HG03066 (cell line): ENCODE measurements at regions not wholly inside any gene's neighbourhood (a gene's known extent, or its start where the extent isn't known, plus 50 kb on each side); places are given as distances from the start of the nearest gene placed in this dataset.

Experiments used
- ATAC-seq: cut with Tn5 transposase; IDR thresholded peaks from one replicate; pipeline ENCODE4 v1.9.1; 2021; ENCODE audit warnings: low read depth; ENCODE audit not compliant: unreplicated experiment

DNA sequence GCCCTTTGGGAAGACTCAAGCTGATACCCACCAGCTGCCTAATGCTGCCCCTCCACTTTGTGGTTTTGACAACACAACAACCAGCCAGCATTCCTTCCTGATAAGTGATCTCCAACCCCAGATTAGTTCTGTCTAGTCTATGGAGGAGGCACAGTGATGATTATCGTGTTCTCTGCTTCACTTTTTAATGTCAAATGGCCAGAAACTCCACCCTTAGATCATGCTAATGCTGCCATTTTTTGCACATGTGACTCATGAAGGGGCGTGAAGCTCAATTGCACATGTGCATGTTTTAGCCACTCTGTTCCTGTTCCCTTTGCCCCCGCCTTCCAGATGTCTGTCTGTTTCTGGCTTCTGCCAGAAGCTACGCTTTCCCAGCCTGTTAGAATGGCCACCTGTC lies 199.8 kb downstream of the COG6 start:
- ATAC-seq: no peak

DNA sequence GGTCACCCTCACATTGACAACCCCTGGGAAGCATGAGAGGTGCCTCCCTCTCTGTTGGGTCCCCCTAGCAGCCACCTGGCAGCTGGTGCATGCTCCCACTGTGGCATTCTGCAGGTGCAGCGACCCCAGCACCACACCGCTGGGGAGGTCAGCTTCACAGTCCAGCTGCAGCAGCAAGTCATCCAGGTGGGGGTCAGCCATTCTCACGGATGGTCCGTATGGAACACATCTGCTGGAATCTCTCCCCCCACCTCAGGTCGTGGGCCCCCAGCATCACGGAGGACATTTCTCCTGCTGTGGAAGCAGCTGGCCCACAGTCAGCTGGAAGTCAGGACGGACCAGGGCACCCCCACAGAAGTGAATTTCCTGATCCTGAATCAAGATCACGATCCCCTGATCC lies 201.3 kb downstream of the COG6 start:
- ATAC-seq: no peak

DNA sequence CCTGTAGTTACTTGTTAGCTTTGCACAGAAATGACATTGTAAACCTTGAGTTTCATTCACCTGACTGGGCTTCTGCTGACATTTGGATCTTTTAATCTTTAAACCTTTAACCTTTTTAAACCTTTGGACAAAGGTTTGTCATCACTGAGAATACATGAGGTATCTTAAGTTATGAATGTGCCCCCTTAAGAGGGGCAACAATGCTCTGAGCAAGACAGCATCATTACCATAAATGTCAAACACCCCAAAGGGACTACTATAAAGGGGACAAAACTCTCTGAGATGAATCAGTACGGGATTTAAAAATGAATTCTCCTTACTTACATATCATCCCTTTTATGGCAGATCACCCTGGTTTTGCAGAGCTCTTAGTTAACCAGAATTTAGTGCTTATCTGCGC lies 203.3 kb downstream of the COG6 start:
- ATAC-seq: no peak

DNA sequence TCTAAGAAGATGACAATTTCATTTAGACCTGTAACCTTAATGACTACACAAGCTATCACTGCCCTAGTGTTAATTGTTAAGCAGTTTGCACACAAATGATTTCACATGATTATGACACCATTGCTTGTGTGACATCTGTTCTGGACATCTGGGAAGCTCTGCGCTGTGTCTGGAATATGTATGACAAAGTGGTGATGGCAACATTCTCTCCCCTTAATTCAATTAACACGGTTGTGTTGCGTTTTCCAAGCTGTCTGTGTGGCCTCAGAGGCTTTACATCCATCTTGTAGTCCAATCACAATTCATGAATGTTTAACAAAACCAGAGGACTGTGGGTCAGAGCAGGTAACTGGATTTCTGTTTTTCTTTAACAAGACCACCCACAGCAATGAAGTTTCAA lies 204.4 kb downstream of the COG6 start:
- ATAC-seq: no peak

DNA sequence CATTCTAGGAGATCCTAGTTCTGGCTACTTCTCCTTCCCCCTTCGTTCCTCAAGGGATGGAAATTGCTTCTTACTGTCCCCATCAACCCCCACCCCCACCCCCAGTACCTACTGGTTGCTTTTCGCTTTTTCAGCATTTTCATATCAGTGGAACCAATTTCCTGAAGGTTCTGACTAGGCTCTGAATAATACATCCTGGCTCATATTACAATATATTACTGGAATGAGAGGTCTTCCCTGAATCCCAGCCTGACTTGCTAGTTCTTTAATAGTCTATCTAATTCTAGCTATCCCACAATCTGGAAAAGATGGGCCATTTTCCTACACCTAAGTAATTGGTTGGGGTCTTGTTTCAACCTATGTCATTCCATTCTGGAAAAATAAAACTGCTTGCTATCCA lies 207.4 kb downstream of the COG6 start:
- ATAC-seq: no peak

DNA sequence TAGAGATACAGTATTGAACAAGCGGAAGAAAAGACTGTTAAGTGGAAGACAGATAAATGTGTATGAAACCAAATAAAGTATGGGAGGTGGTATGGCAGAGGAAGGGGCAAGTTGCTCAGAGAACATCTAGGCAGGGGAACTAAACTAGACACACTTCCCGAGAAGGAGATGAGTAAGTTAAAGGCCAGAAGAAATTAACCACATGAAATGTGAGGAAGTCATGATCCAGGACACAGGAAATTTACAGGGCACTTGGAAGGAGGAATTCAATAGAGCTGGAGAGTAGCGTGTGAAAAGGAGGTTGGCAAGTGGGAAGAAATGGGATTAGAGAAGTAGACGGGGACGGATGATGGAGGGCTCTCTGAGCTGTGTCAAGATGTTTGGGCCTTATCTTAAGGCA lies 208.8 kb downstream of the COG6 start:
- no peak for ATAC-seq

DNA sequence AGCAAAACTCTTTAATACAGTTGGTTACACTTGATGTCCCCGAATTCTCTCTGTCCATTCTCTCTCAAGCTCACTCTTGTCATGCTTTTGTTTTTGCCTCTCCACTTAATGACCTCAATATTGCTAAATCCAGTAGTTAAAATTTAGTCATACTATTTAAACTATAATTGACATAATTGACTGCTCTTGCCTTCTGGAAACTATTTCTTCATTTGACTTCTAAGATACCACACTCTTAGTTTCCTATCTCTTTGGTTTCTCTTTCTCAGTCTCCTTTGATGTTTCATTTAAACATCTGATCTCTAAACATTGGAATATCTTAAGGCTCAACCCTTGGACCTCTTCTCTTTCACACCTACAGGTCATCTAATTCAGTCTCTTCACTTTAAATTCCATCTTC lies 211.3 kb downstream of the COG6 start:
- ATAC-seq: no peak

DNA sequence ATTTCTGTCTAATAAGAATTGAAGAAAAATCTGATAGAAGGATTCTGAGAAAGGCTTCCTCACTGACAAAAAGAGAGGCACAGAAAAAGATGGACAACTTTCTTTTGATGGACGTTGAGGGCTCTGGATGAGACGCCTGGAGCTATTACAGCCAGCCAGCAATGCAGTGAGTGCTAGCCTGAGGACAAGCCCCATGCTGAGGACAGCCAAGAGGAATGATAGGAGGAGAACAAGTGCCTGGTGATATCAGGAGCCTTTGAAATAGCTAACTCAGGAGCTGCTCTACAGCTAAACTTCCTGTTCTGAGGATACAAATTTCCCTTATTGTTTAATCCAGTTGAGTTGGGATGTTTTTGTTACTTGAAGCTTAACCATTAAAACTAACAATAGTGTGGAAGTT lies 212.3 kb downstream of the COG6 start:
- ATAC-seq: no peak

DNA sequence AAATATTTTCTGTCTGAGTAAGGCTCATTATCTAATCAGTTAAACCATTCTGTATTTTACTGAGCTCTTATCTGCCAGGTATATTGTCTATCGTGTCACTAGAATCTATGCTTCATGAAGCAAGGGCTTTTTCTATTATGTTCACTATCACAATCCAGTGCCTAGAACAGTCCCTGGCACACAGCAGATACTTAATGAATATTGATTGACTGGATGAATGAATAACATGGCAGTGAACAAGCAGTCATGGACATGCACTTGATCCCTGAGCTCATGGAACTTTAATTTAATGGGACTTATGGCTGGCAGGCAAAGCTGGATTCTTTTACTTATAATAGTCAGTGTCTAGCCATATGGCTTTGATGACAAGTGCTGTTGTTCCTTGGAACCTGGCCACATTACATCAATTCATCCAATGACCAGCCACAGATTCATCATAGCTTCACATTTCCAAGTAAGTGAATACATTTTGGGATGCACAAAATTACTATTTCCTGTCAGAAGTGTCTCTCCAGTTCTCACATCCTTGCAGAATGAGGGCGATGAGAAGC lies 214.8 kb downstream of the COG6 start:
- ATAC-seq: no peak

DNA sequence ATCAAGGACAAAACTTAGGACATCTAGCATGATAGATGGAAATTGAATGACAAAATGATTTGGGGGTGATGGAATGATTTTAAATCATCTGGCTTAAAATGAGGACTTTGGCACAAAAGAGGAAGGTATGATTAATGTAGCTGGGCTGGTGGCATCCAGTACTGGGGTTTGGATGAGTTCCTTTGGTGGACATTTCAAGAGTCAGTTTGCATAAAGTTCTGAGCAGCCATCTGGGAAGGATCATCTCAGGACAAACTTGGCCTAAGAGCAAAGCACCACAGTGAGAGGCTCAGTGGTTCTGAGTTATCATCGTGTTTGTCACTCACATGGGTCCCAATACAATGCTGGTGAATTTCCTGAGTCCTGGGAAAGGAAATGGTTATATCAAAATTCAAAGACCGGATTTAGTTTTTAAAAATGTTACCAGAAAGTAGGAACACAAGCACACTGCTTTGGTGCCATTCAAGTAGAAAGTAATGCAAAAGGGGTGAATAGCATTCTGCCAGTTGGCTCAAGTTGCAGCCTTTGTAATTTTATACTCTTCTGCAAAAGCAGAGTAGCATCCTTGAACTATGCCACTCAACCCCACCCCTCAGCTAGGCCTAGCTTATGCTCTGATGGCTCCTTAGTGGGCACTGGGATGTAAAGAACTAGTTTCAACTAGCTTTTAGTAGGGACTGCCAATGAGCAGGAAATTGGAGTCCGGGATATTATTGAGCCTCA lies 219.0 kb downstream of the COG6 start:
- ATAC-seq: no peak

DNA sequence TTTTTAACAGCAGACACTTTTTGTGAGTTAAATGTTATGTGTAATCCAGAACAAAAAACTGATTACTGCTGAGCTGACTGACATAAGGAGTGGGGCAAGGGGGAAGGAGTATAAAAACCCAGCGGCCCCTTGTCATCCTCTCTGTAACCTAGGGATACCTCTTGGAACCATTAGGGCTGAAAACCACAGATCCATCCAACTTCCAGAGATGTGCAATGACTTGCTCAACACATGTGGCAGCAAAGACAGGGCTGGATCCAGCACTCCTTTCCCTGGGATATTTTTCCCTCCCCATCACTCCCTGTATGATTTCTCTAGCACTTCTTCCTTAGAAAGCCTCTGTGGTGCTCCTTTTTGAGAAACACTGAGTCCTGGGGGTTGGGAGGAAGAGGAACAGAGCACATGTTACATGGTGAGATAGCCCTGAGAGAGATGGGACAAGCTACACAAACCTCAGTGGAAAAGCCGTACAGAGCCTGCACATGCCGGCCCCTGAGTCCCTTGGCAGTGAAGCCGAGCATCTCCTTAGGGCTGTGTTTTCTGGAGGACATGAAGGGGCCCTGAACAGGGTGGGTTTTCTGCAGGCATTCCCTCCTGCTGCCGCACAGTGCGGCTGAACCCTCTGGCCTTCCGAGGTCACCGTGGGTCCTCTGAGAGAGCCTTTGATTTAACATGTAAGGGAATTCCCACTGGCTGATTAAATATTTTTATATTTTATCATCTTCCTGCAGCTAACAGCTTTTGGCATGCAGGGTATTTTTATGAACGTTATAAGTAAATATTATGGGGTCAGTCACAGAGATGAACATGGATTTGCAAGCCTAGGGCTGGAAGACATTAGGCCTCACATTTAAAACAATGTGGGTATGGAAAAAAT lies 219.9 kb downstream of the COG6 start:
- ATAC-seq: no peak

DNA sequence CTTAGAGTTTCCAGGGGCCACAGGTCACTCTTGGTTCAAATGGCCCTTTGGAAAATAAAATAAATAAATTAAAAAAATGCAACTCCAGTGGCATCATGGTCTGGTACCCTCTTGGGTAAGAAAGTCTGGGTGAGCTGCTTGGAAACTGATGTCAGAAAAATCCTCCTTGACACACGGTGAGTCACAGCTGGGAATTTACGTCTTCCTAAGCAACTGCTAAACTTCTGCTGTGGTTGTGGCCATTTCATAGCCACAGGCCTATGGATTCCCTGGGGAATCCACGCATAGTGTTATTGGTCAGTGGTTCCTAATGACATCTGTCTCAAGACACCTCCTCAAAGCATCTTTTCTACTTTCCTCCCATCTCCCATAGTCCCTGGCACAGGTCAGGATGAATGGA lies 220.8 kb downstream of the COG6 start:
- no peak for ATAC-seq

DNA sequence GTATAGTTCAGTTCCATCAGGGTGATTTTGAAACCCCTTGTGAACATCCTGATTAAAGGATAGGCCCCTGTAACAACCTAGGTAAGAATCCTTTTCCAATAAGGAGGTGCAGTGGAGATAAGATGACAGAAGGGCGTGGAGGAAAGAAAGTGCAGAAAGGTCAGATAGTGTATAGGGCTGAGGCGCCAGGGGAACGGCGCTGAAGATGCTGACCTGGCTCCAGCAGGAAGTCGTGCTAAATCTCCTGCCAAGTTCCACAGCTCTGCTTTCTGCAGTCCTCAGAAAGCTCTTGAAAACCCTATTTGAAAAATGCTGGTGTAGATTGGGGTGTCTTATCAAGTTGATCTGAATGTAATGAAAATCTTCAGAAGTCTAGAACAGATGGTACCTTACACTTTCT lies 221.7 kb downstream of the COG6 start:
- no peak for ATAC-seq

DNA sequence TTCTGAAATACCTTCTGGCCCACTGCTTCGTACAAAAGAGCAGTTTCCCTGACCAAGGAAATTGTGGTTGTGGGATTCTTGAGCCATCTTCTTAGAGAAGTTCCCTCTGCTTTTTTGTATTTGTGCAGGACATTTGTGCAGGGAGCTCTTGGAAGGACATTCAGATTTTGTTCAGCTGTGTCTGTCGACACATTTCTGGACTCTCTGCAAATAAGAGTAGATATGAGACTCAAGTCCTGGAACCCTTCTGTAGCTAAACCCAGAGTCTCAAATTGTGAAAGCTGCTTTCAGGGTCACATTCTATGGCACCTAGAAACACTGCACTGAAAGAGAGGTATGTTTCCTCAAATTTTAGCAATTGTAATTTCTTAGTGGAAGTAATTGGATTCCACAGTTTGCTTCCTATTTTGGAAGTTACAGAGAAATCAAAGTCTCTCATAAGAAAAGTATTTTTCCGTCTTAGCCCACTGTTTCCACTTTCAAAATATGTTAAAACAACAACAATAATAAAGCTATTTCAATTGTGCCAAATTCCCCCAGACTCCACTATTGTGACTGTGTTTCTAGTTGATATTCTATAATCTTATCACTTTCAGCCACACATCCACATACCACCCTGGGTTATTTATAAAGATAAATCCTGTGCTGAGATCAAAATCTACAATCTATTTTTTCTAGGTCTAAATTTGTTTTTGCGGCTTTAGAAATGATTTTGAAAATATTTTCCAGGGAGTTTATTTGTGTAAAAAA lies 224.0 kb downstream of the COG6 start:
- no peak for ATAC-seq

DNA sequence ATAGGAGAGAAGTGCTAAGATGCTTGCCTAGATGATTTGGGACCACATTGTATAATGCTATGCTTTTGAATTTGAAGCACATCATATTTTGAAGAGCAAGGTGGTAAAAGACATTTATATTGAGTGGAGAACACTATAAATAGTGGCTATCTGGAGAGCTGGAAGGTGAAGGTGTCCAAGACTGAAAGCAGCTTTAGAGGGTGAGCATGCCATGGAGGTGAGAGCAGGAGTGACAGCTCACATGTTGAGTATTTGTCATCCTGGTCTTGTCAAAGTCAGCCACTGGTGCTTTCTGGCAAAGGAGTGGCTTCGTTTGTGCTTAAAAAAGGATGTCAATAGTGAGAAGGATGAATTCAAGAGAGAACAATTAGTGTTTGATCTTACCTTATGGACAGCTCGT lies 225.9 kb downstream of the COG6 start:
- no peak for ATAC-seq

DNA sequence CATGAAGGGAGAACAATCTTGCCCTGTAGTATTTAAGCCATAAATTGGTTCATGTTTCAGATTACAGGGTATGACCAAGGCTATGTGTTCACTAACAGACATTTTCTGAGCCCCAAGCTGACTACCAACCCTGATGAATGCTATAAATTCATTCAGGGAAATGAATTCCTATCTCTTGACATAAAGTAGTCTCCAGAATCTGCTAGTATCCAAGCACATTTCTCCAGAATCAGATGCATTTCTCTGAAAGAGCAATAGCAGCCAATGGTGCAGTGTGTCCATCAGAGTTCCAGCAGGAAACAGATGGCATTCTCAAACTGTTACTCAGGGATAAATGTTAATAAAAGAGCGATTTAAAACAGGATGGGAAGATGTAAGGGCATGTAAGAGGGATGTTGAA lies 226.4 kb downstream of the COG6 start:
- ATAC-seq: no peak

DNA sequence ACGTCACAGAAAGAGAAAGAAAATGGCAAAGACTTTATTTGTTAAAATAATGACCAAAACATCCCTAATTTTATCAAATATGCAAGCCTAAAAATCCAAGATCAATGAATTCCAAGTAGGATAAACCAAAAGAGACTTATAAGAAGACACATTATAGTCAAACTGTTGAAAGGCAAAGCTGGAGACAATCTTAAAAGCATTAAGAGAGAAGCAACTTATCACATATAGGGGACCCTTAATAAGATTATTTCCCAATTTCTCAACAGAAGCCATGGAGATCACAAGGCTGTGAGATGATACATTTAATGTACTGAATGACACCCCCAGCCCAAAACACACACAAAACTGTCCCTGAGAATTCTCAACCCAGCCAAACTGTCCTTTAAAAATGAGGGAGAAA lies 228.7 kb downstream of the COG6 start:
- no peak for ATAC-seq

DNA sequence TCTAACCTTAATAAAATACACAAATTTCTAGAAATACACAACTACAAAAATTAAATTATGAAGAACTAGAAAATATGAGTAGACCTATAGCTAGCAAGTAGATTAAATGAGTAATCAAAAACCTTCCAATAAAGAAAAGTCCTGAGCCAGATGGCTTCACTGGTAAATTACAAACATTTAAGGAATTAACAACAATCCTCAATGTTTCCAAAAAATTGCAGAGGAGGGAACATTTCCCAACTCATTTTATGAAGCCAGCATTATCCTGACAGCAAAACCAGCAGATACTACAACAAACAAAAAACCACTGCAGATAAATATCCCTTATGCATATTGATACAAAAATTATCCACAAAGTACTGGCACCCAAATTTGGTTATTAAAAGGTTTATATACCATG lies 230.9 kb downstream of the COG6 start:
- no peak for ATAC-seq

DNA sequence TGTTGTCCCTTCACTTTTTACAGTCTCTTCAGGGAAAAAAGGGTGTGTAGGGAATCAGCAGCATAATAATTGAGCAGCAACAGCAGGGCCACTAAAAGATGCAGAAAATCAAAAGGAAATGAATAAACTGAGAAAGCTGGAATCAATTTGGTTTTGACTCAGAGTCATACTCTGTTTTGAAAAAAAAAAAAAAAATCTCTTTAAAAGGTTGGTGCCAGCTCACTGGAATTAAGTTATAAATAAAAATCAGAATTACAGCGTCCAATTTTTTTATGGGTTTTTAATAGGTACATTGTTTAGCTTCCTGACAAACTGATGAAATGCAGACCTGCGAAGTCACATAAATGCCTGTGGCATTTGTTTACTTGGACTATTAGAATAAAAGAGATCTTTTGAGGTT lies 231.9 kb downstream of the COG6 start:
- no peak for ATAC-seq

DNA sequence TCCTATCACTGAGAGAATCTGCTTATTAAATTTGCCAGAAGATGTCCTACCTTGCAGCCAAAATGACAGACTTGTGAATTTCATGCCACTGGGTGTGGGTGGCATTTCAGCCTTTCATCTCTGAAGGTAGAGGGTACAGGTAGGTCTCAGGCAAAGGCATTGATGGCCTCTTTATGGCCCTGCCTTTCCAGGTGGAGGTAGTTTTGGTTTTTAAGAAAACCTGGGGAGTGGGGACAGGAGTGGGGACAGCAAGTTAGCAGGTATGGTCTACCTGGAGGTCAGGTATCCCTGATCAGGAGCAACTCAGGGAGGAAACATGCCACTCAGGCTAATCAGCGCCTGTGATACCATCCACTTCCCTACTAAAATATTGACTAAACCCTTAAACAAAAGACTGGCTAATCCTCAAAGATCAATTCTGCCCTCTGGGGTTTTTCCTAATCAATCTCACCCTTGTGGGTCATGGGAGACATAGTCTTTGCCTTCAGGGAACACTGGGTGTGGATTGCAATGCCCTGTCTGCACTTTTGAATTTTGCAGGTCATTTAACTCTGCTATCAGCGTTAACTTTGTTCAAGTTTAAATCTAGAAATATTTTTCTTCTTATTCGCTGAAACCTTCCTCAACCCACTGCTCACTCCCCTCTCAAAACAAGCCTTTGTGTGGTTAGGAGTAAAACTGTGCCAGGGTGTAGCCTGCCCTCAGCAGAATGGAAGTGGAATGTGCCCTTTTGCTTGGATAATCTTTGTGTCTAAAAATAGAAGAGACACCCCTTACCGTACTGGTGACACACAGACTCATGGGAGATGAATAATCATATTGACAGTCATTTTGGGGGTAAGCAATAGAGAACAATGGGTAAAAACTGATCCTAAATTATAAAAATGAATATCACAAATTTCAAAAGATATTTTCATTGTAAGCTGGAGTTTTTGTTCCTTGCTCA lies 233.7 kb downstream of the COG6 start:
- no peak for ATAC-seq
